Activated naive CD8-positive, alpha-beta T cell treated with anti-CD3 and anti-CD28 coated beads, Interleukin-2, amount 10 ng/mL, durations not matched to agents 7 days and 5 days (primary cell): ENCODE measurements at regions not wholly inside any gene's neighbourhood (a gene's known extent, or its start where the extent isn't known, plus 50 kb on each side); places are given as distances from the start of the nearest gene placed in this dataset.
A peak's percentile ranks its signal among the peaks of the same experiment; 100 is the strongest.
"Not testable (repeated sequence)": the region's sequence is repeated elsewhere in the genome, so short reads cannot be mapped to it uniquely, and the experiment has no call there.

Experiments
- ATAC-seq: fragments of 150-1000 bp; cut with Tn5 transposase; one replicate; pipeline ENCODE4 v1.10.0; 2021; ENCODE audit warnings: low read depth, moderate library complexity
- POLR2A ChIA-PET: fragments of 350-600 bp; sonication (Branson Sonifier 250); formaldehyde crosslinking; loops from one replicate; lab custom pipeline; 2021; ENCODE audit warnings: antibody characterized with exemption; lab: Charles Lee
- DNase-seq: peaks from one replicate; pipeline ENCODE4 v3.0.0; 2021
- H3K27ac Mint-ChIP-seq: one replicate; pipeline ENCODE4 v1.8.0; 2022; ENCODE audit warnings: mild to moderate bottlenecking, mixed read lengths
- H3K27me3 Mint-ChIP-seq: one replicate; pipeline ENCODE4 v1.8.0; 2022; ENCODE audit warnings: mild to moderate bottlenecking, moderate library complexity, mixed read lengths
- H3K36me3 Mint-ChIP-seq: one replicate; pipeline ENCODE4 v1.8.0; 2021; ENCODE audit warnings: mild to moderate bottlenecking, mixed read lengths
- H3K4me1 Mint-ChIP-seq: one replicate; pipeline ENCODE4 v1.8.0; 2021; ENCODE audit warnings: mixed read lengths
- H3K4me3 Mint-ChIP-seq: one replicate; pipeline ENCODE4 v1.8.0; 2022; ENCODE audit warnings: mild to moderate bottlenecking, moderate library complexity, mixed read lengths
- H3K9me3 Mint-ChIP-seq: one replicate; pipeline ENCODE4 v1.8.0; 2021; ENCODE audit warnings: mixed read lengths

DNA sequence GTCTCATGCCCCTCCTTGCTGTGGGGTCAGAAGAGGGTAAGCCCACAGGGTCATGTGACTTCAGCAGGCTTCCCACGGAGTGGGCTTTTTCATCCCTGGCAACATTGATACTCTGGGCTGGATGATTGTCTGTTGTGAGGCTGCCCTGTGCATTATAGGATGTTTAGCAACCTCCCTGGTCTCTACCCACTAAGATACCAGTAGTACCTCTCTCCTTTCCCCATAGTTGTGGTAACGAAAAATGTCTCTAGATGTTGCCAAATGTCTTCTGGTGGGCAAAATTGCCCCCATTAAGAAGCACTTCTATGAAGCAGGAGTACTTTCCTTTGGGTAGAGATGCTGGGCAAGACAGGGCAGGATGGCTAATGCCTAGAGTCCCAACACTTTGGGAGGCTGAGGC lies 232.5 kb upstream of the ZNF217 start:
- peaks cover 1% of the 10 kb centered on the region for H3K9me3 Mint-ChIP-seq
- no peak for ATAC-seq
- no peak overlapping the region for H3K4me3 Mint-ChIP-seq
- H3K36me3 Mint-ChIP-seq = peaks cover 6% of the 10 kb centered on the region
- DNase-seq = no peak
- POLR2A ChIA-PET = no interaction called here
- no peak overlapping the region for H3K27ac Mint-ChIP-seq
- H3K4me1 Mint-ChIP-seq = peaks cover 44% of the 10 kb centered on the region
- H3K27me3 Mint-ChIP-seq = no peaks in the 10 kb centered on the region

DNA sequence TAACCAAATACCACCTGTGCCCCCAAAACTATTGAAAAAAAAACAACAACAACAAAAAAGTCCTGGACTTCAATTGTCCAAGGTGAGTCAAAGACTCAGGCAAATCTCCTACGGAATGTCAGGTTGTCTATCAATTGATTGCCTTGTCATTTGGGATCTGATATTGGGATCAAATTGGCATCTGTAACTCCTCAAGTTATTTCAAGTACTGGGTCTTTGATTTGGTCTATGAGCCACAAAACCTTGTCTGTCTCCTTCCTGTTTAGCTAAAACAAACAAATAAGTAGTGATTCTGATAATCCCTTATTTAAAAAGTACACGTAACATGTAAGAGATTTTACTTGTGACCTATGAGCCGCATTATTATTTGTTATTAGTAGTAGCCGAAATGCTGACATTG lies 231.6 kb upstream of the ZNF217 start:
- ATAC-seq (no peak), DNase-seq (no peak)
- Mint-ChIP-seq H3K4me1 (peaks cover 37% of the 10 kb centered on the region), H3K9me3 (peaks cover 1% of the 10 kb centered on the region), H3K4me3 (no peak overlapping the region), H3K36me3 (peaks cover 6% of the 10 kb centered on the region), H3K27ac (no peak overlapping the region), H3K27me3 (no peaks in the 10 kb centered on the region)
- POLR2A ChIA-PET = no interaction called here

DNA sequence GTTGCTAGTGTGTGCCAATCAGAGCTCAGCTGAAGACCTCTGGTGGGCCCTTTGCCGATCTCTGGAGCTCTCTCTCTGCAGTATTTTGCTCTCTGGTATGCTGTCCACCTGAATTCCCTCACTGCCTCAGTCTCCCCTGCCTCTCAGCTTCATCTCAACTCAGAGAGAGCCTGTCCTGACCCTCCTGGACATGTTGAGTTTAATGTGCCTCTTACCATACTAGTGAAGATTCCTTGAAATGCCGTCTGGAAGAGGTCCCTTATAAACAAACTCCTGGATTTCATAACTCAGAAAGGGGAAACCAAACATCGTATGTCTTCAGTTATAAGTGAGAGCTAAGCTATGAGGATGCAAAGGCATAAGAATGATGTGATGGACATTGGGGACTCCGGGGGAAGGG lies 231.1 kb upstream of the ZNF217 start:
- Mint-ChIP-seq H3K27ac (no peak overlapping the region), H3K36me3 (peaks cover 6% of the 10 kb centered on the region), H3K4me3 (no peak overlapping the region), H3K27me3 (no peaks in the 10 kb centered on the region), H3K4me1 (peaks cover 32% of the 10 kb centered on the region), H3K9me3 (peaks cover 1% of the 10 kb centered on the region)
- ATAC-seq = no peak
- POLR2A ChIA-PET = no interaction called here
- DNase-seq = no peak

DNA sequence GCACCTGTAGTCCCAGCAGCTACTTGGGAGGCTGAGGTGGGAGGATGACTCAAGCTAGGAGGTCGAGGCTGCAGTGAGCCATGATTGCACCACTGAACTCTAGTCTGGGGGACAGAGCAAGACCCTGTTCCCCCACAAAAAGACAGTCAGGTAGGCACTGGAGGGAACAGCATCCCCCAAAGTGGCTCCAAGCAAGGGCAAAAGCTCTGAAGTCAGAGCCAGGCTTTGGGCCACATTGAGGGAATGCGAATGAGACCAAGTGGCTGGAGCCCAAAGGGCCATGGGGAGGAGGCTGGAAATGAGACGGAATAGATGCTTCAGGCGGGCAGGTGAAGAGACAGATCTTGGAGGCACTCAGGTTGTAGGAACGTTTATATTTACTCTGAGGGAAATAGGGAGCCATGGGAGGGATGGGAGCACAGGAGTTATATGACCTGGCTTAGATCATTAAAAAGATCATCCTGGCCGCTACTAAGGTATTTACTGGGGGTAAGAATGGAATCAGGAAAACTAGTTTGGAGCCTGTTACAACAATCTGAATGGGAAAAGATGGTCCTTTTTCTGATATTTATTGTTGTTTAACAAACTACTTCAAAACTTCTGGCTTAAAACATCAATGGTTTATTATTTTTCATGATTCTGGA lies 229.6 kb upstream of the ZNF217 start:
- no peak for ATAC-seq
- Mint-ChIP-seq H3K9me3 (peaks cover 6% of the 10 kb centered on the region), H3K27ac (no peak overlapping the region), H3K36me3 (peaks cover 17% of the 10 kb centered on the region), H3K27me3 (no peaks in the 10 kb centered on the region), H3K4me3 (no peak overlapping the region), H3K4me1 (peaks cover 18% of the 10 kb centered on the region)
- no peak for DNase-seq
- POLR2A ChIA-PET = no interaction called here

DNA sequence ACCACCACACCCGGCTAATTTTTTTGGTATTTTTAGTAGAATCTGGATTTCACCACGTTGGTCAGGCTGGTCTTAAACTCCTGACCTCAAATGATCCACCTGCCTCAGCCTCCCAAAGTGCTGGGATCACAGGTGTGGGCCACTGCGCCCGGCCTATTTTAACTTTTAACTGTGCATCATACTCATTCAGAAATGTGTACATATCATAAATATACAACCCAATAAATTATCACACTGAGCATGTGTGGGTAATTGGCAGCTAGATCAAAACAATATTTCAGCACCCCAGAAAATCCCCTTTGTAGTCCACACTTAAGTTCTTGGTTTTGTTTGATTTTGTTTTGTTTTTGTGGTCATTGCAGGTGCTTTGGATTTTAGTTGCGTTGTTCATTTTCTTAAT lies 228.9 kb upstream of the ZNF217 start:
- POLR2A ChIA-PET = no interaction called here

DNA sequence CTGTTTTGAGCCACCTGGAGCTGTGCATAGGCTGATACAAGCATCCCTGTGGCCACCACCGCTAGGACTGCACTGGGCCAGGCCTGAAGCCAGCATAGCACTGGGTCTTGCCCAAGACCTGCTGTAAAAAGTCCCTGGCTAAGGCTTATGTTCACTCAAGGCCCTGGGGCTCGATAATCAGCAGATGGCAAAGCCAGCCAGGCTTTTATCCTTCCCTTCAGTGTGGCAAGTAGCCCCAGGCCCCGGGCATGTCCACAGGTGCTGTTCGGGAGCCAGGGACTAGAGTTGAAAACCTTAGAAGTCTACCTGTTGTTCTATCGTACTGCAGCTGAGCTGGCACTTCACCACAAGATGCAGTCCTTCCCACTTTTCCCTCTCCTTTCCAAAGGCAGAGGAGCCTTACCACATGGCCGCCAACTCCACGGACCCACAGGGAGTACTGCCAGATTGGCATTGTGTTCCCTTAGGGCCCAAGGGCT lies 226.4 kb upstream of the ZNF217 start:
- Mint-ChIP-seq H3K27ac (no peak overlapping the region), H3K4me1 (peaks cover 22% of the 10 kb centered on the region), H3K27me3 (no peaks in the 10 kb centered on the region), H3K9me3 (peaks cover 6% of the 10 kb centered on the region), H3K4me3 (no peak overlapping the region), H3K36me3 (peaks cover 20% of the 10 kb centered on the region)
- DNase-seq (no peak), ATAC-seq (no peak)
- POLR2A ChIA-PET = no interaction called here

More for the DNA sequence above, 228.9 kb upstream of the ZNF217 start:
- H3K27me3 Mint-ChIP-seq = no peaks in the 10 kb centered on the region
- peaks cover 12% of the 10 kb centered on the region for H3K4me1 Mint-ChIP-seq
- peaks cover 6% of the 10 kb centered on the region for H3K9me3 Mint-ChIP-seq
- ATAC-seq (no peak), DNase-seq (no peak)
- H3K4me3 Mint-ChIP-seq = no peak overlapping the region
- H3K27ac Mint-ChIP-seq = no peak overlapping the region
- H3K36me3 Mint-ChIP-seq = peaks cover 20% of the 10 kb centered on the region

DNA sequence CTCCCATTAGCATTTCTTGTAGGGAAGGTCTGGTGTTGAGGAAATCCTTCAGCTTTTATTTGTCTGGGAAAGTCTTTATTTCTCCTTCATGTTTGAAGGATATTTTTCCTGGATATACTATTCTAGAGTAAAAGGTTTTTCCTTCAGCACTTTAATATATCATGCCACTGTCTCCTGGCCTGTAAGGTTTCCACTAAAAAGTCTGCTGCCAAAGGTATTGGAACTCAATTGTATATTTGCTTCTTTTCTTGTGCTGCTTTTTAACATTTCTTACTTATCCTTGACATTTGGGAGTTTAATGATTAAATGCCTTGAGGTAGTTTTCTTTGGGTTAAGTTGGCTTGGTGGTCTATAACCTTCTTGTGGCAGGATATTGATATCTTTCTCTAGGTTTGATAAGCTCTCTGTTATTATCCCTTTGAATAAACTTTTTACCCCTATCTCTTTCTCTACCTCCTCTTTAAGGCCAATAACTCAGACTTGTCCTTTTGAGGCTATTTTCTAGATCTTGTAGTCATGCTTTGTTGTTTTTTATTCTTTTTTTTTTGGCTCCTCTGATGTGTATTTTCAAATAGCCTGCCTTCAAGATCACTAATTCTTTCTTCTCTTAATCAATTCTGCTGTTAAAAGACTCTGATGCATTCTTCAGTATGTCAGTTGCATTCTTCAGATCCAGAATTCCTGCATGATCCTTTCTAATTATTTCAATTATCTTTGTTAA lies 225.0 kb upstream of the ZNF217 start:
- Mint-ChIP-seq H3K27me3 (no peaks in the 10 kb centered on the region), H3K9me3 (peaks cover 6% of the 10 kb centered on the region), H3K4me3 (no peak overlapping the region), H3K4me1 (peaks cover 33% of the 10 kb centered on the region), H3K36me3 (peaks cover 18% of the 10 kb centered on the region), H3K27ac (no peak overlapping the region)
- DNase-seq (no peak), ATAC-seq (no peak)
- POLR2A ChIA-PET = no interaction called here

DNA sequence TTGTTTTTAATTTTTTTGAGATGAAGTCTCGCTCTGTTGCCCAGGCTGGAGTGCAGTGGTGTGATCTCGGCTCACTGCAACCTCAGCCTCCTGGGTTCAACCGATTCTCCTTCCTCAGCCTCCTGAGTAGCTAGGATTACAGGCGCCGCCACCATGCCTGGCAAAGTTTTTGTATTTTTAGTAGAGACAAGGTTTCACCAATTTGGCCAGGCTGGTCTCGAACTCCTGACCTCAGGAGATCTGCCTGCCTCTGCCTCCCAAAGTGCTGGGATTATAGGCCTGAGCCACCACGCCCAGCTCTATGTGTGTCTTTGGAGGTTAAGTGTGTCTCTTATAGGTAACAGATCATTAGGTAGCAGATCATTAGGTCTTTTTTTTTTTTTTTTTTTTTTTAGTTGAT lies 223.9 kb upstream of the ZNF217 start:
- H3K4me1 Mint-ChIP-seq = peaks cover 34% of the 10 kb centered on the region

DNA sequence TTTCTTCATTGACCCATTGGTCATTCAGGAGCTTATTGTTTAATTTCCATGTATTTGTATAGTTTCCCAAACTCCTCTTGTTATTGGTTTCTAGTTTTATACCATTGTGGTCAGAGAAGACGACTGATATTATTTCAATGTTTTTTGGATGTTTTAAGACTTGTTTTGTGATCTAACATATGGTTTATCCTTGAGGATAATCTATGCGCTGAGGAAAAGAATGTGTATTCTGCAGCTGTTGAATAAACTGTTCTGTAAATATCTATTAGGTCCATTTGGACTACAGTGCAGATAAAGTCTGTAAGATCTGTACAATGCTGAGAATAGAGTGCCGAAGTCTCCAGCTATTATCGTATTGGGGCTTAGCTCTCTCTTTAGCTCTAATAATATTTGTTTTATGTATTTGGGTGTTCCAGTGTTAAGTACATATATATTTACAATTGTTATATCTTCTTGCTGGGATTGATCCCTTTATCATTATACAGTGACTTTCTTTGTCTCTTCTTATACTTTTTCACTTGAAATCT lies 223.3 kb upstream of the ZNF217 start:
- peaks cover 5% of the 10 kb centered on the region for H3K9me3 Mint-ChIP-seq
- POLR2A ChIA-PET = no interaction called here
- H3K36me3 Mint-ChIP-seq = peaks cover 16% of the 10 kb centered on the region
- peaks cover 34% of the 10 kb centered on the region for H3K4me1 Mint-ChIP-seq
- no peak overlapping the region for H3K4me3 Mint-ChIP-seq
- H3K27ac Mint-ChIP-seq = no peak overlapping the region
- DNase-seq (no peak), ATAC-seq (no peak)
- no peaks in the 10 kb centered on the region for H3K27me3 Mint-ChIP-seq

More for the DNA sequence above, 223.9 kb upstream of the ZNF217 start:
- DNase-seq, ATAC-seq, POLR2A ChIA-PET, H3K4me3 Mint-ChIP-seq, H3K9me3 Mint-ChIP-seq, H3K27me3 Mint-ChIP-seq, H3K27ac Mint-ChIP-seq: not testable (repeated sequence)
- peaks cover 16% of the 10 kb centered on the region for H3K36me3 Mint-ChIP-seq

DNA sequence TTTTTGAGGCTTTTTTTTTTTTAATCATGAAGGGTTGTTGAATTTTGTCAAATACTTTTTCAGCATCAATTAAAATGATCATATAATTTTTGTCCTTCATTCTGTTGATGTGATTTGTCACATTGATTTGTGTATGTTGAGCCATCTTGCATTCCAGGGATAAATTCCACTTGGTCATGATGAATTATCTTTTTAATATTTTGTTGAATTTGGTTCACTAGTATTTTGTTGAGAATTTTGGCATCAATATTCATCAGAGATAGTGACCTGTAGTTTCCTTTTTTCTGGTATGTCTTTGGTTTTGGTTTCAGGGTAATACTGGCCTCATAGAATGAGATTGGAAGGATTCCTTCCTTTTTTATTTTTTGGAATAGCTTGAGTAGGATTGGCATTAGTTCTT lies 221.9 kb upstream of the ZNF217 start:
- H3K4me1 Mint-ChIP-seq = peaks cover 35% of the 10 kb centered on the region
- peak overlapping the region; percentile 74 for H3K27ac Mint-ChIP-seq
- H3K27me3 Mint-ChIP-seq = no peaks in the 10 kb centered on the region
- no peak for DNase-seq
- peak overlapping the region; percentile 61 for H3K4me3 Mint-ChIP-seq
- POLR2A ChIA-PET = interaction anchor here (0.6 kb wide), 1 partner anchor 32 kb away, joined by 3 read pairs; no protein-coding TSS in a partner anchor
- peaks cover 16% of the 10 kb centered on the region for H3K36me3 Mint-ChIP-seq
- H3K9me3 Mint-ChIP-seq = peaks cover 5% of the 10 kb centered on the region
- ATAC-seq = no peak

DNA sequence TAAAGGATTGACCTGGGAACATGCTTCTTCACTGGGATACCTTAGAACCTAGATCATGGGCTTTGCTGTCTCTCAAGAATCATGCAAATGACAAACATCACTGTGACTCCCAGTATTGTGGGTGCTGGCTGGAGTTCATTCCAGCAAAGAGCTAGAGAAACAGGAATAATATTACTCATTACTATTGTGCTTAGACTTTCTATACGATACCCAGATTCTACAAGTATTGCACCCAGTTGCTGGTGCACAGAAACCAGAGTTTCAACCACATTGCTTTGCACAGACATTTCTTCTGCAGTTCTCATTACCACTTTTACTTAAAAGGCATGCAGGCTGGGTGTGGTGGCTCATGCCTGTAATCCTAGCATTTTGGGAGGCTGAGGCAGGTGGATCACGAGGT lies 220.4 kb upstream of the ZNF217 start:
- Mint-ChIP-seq H3K9me3 (peaks cover 2% of the 10 kb centered on the region), H3K36me3 (peaks cover 9% of the 10 kb centered on the region), H3K27me3 (no peaks in the 10 kb centered on the region), H3K4me3 (peak overlapping the region; percentile 61), H3K27ac (peak overlapping the region; percentile 22), H3K4me1 (peaks cover 35% of the 10 kb centered on the region)
- no peak for ATAC-seq
- POLR2A ChIA-PET = no interaction called here
- no peak for DNase-seq

DNA sequence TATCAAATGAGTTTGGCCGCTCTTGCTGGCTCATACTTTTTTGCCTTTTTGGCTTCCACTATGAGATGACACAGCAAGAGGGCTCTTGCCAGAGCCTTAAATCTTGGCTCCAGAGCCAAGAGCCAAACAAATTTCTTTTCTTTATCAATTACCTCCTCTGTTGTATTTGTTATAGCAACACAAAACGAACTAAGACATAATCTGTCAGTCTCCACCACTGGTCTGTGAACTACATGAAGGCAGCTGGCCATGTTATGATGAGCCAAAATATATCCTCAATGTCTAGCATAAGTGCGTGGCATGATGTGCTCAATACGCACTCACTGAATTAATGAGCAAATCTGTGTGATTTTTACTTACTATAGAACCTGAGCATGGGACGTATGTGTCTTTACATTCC lies 220.0 kb upstream of the ZNF217 start:
- Mint-ChIP-seq H3K27ac (peak overlapping the region; percentile 22), H3K4me3 (no peak overlapping the region), H3K36me3 (peaks cover 6% of the 10 kb centered on the region), H3K27me3 (no peaks in the 10 kb centered on the region), H3K4me1 (peaks cover 35% of the 10 kb centered on the region), H3K9me3 (no peaks in the 10 kb centered on the region)
- ATAC-seq (no peak), DNase-seq (no peak)
- POLR2A ChIA-PET = interaction anchor here (0.6 kb wide), 1 partner anchor 219 kb away, joined by 5 read pairs; no protein-coding TSS in a partner anchor

DNA sequence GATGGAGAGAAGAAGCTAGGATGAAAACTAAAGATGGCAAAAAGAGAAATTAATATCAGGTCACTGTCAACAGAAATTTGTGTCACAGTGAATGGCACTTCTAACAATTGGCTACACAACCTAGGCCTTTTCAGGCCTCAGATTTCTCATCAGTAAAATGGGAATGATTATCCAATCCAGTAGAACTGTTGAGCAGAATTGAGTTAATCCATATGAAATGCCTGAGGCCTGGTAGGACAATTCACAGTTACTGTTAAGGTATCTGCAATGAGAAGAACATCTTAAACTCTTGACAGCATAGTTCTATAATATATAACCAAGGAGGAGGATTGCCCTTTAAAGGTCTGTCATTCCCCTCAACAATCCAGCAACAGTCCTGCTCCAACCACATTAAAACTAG lies 217.9 kb upstream of the ZNF217 start:
- H3K36me3 Mint-ChIP-seq = no peaks in the 10 kb centered on the region
- no peaks in the 10 kb centered on the region for H3K9me3 Mint-ChIP-seq
- no peak overlapping the region for H3K4me3 Mint-ChIP-seq
- DNase-seq (no peak), ATAC-seq (no peak)
- POLR2A ChIA-PET = no interaction called here
- no peaks in the 10 kb centered on the region for H3K27me3 Mint-ChIP-seq
- H3K4me1 Mint-ChIP-seq = peaks cover 30% of the 10 kb centered on the region
- no peak overlapping the region for H3K27ac Mint-ChIP-seq
